ENCODE measurements at regions not wholly inside any gene's neighbourhood (a gene's known extent, or its start where the extent isn't known, plus 50 kb on each side); places are given as distances from the start of the nearest gene placed in this dataset.

- TF ChIP-seq CTCF (IDR thresholded peaks at IDR 0.05) (no peak), POLR2A (IDR thresholded peaks at IDR 0.05) (no peak)
Measured at GRCh38 chr21:26246073-26246472, 75.5 kb upstream of the APP start.

Measured in breast epithelium (tissue), 3 donors.